B cell (primary cell): ENCODE measurements at regions not wholly inside any gene's neighbourhood (a gene's known extent, or its start where the extent isn't known, plus 50 kb on each side); places are given as distances from the start of the nearest gene placed in this dataset.

Experiments
- ATAC-seq: fragments of 200-7000 bp; cut with Tn5 transposase; one replicate; pipeline ENCODE4 v1.10.0; 2021; ENCODE audit warnings: low read depth, mild to moderate bottlenecking, moderate number of reproducible peaks, moderate library complexity
- CTCF ChIA-PET: fragments of 350-600 bp; sonication (Branson Sonifier 250); formaldehyde crosslinking; loops from one replicate; lab custom pipeline; 2021; ENCODE audit warnings: antibody characterized with exemption, inconsistent platforms; lab: Charles Lee
- POLR2A ChIA-PET: fragments of 350-600 bp; sonication (Branson Sonifier 250); formaldehyde crosslinking; loops from one replicate; lab custom pipeline; 2021; ENCODE audit warnings: antibody characterized with exemption; lab: Charles Lee
- DNase-seq: peaks from one replicate; pipeline ENCODE4 v3.0.0; 2013
- H2AFZ ChIP-seq: 2 replicates; pipeline ENCODE4 v1.6.1; 2012; ENCODE audit warnings: mild to moderate bottlenecking, low read depth, low read length; ENCODE audit not compliant: insufficient read depth, poor library complexity, severe bottlenecking
- H3K27ac ChIP-seq, 2 donors: 1 replicate in 1 of 2; 2 replicates in 1 of 2; pipeline ENCODE4 v1.5.1; 2012 to 2013; ENCODE audit warnings: low read length in 2 of 2, mild to moderate bottlenecking in 2 of 2, moderate library complexity in 1 of 2
- H3K27me3 ChIP-seq, 4 experiments: fragments of 200-600 bp in 1 of 4; sonication (generic) in 1 of 4; replicated peaks in 1 of 4; 1 replicate in 2 of 4; 2 replicates in 2 of 4; pipeline versions ENCODE4 v1.6.1 to v1.7.0; 2013 to 2016; ENCODE audit warnings: low read length in 3 of 4, mild to moderate bottlenecking in 2 of 4, mixed read lengths in 1 of 4, moderate library complexity in 1 of 4; ENCODE audit not compliant: insufficient read depth in 4 of 4, control insufficient read depth in 3 of 4; ENCODE audit errors: control extremely low read depth in 1 of 4
- H3K36me3 ChIP-seq, 2 experiments: replicated peaks in 1 of 2; 1 replicate in 1 of 2; 2 replicates in 1 of 2; pipeline versions ENCODE4 v1.6.1 to v1.7.1; 2013; ENCODE audit warnings: low read length in 1 of 2; ENCODE audit not compliant: insufficient read depth in 2 of 2, control insufficient read depth in 1 of 2; ENCODE audit errors: control extremely low read depth in 1 of 2, extremely low read depth in 1 of 2
- H3K4me1 ChIP-seq, 2 donors: fragments of 200-600 bp in 1 of 2; sonication (generic) in 1 of 2; 1 replicate in 1 of 2; 2 replicates in 1 of 2; pipeline versions ENCODE4 v1.5.1 to v1.6.1; 2013 to 2017; ENCODE audit warnings: low read length in 2 of 2; ENCODE audit not compliant: control insufficient read depth in 2 of 2, insufficient read depth in 2 of 2
- H3K4me2 ChIP-seq: replicated peaks from 2 replicates; pipeline ENCODE3; 2012; ENCODE audit warnings: mild to moderate bottlenecking, low read depth, low read length; ENCODE audit not compliant: poor library complexity, severe bottlenecking
- H3K4me3 ChIP-seq, 5 experiments: fragments of 200-600 bp in 1 of 5; sonication (generic) in 1 of 5; 1 replicate in 3 of 5; 2 replicates in 2 of 5; pipeline versions ENCODE4 v1.5.1 to v1.7.0; 2011 to 2016; ENCODE audit warnings: low read length in 4 of 5, mild to moderate bottlenecking in 4 of 5, low read depth in 2 of 5, control low read depth in 1 of 5, moderate library complexity in 1 of 5; ENCODE audit not compliant: insufficient read depth in 1 of 5; ENCODE audit errors: control extremely low read depth in 1 of 5, extremely low read depth in 1 of 5
- H3K79me2 ChIP-seq: fragments of 200-600 bp; sonication (generic); one replicate; pipeline ENCODE4 v1.6.0; 2016; ENCODE audit warnings: low read length; ENCODE audit not compliant: control insufficient read depth, insufficient read depth
- H3K9ac ChIP-seq: fragments of 200-600 bp; sonication (generic); 2 replicates; pipeline ENCODE4 v1.6.1; 2017; ENCODE audit warnings: mild to moderate bottlenecking, low read length, moderate library complexity
- H3K9me3 ChIP-seq, 3 donors: one replicate each; pipeline versions ENCODE4 v1.6.1 to v1.7.1; 2013; ENCODE audit warnings: low read length in 2 of 3; ENCODE audit not compliant: control insufficient read depth in 2 of 3, insufficient read depth in 1 of 3; ENCODE audit errors: control extremely low read depth in 1 of 3
- H4K20me1 ChIP-seq: 2 replicates; pipeline ENCODE4 v1.6.0; 2012; ENCODE audit warnings: mild to moderate bottlenecking, low read length; ENCODE audit not compliant: insufficient read depth, control insufficient read depth, poor library complexity, severe bottlenecking
- H3K27ac Mint-ChIP-seq: one replicate; pipeline ENCODE4 v1.8.0; 2021; ENCODE audit warnings: mixed read lengths
- H3K27me3 Mint-ChIP-seq: one replicate; pipeline ENCODE4 v1.8.0; 2021; ENCODE audit warnings: mixed read lengths
- H3K4me1 Mint-ChIP-seq: one replicate; pipeline ENCODE4 v1.8.0; 2021; ENCODE audit warnings: mixed read lengths
- H3K4me3 Mint-ChIP-seq: one replicate; pipeline ENCODE4 v1.8.0; 2021; ENCODE audit warnings: mixed read lengths
- H3K9me3 Mint-ChIP-seq: one replicate; pipeline ENCODE4 v1.8.0; 2022; ENCODE audit warnings: mixed read lengths; ENCODE audit not compliant: insufficient read depth
- EZH2 ChIP-seq: IDR thresholded peaks from 2 replicates; pipeline ENCODE4 v1.6.1; 2012; ENCODE audit warnings: borderline replicate concordance, low read depth, mild to moderate bottlenecking, moderate library complexity, low read length; ENCODE audit not compliant: insufficient read depth, poor library complexity, severe bottlenecking
- WGBS: methylation state at CpG from one replicate; pipeline ENCODE4 v1.1.5; 2013; ENCODE audit warnings: missing lambda C conversion rate; ENCODE audit not compliant: insufficient coverage; 5-methylcytosine and 5-hydroxymethylcytosine counted together
- intact Hi-C: fragments of 100-400 bp; cut with micrococcal nuclease; formaldehyde crosslinking; loops from one replicate; pipeline ENCODE4 v1.10.0; 2022
- TF ChIP-seq, protein P1 (sequence below): fragments of 200-600 bp; IDR thresholded peaks from one replicate; pipeline ENCODE4 v1.8.0; 2022; ENCODE audit warnings: antibody characterized with exemption, mild to moderate bottlenecking

DNA sequence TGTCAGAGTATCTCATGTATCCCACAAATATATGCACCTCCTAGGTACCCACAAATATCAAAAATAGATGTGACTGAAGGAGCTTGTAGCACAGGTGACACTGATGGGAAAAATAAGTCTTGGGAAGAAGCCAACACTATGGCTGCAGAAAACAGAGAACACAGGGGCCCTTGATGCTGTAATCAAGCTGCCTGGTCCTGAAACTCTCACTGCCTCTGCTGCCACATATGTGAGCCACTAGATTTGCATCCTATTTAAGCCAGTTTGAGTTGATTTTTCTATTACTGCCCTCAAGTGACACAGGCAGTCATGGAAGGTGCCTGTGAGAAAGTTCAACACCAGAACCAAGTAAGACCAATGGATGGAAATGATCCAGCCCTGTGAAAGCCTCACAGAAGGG, 720.8 kb downstream of the UQCRFS1 start:
- Histone ChIP-seq H3K27ac (no peak overlapping the region), H3K4me1 (peaks cover 0 to 4% of the 10 kb centered on the region in 2 donors), H3K36me3 (no peaks in the 10 kb centered on the region), H3K9me3 (peaks cover 0 to 20% (median 0%) of the 10 kb centered on the region in 3 donors), H3K79me2 (no peaks in the 10 kb centered on the region), H3K4me2 (no peak overlapping the region), H2AFZ (no peak overlapping the region), H4K20me1 (no peaks in the 10 kb centered on the region), H3K9ac (no peak overlapping the region), H3K27me3 (no peaks in the 10 kb centered on the region), H3K4me3 (no peak overlapping the region)
- POLR2A ChIA-PET: no interaction called here
- Mint-ChIP-seq H3K27me3 (no peaks in the 10 kb centered on the region), H3K4me3 (no peak overlapping the region), H3K9me3 (no peaks in the 10 kb centered on the region), H3K4me1 (peaks cover 7% of the 10 kb centered on the region), H3K27ac (no peak overlapping the region)
- TF ChIP-seq, protein P1, sequence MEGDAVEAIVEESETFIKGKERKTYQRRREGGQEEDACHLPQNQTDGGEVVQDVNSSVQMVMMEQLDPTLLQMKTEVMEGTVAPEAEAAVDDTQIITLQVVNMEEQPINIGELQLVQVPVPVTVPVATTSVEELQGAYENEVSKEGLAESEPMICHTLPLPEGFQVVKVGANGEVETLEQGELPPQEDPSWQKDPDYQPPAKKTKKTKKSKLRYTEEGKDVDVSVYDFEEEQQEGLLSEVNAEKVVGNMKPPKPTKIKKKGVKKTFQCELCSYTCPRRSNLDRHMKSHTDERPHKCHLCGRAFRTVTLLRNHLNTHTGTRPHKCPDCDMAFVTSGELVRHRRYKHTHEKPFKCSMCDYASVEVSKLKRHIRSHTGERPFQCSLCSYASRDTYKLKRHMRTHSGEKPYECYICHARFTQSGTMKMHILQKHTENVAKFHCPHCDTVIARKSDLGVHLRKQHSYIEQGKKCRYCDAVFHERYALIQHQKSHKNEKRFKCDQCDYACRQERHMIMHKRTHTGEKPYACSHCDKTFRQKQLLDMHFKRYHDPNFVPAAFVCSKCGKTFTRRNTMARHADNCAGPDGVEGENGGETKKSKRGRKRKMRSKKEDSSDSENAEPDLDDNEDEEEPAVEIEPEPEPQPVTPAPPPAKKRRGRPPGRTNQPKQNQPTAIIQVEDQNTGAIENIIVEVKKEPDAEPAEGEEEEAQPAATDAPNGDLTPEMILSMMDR: no peak
- TF ChIP-seq EZH2: no peak
- CTCF ChIA-PET: interaction anchor here (0.6 kb wide), 1 partner anchor 40 kb away, joined by 3 read pairs; no protein-coding TSS in a partner anchor
- ATAC-seq (no peak), DNase-seq (no peak)
- intact Hi-C loops: no loop called here

DNA sequence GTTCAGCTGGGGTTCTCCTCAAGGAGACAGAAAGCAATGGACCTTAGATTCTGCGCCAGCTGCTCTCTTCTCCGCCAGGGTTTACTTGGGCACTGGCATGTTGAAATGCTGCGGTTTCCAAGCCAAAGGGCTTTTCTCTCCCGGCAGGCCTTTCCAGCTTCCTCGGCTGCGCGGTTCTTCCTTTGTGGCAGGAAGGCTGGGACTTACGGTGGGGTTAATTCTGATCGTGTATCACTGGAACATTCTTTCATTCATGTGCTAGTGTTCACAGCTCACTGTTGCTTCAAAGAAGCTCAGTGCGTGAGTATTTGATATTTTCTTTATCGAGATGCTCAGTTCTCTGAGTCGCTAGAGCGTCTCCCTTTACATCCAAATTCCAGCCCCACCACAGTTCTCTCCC, 723.2 kb downstream of the UQCRFS1 start:
- no peak overlapping the region for H3K27ac ChIP-seq
- no peaks in the 10 kb centered on the region for H4K20me1 ChIP-seq
- Mint-ChIP-seq H3K27ac (no peak overlapping the region), H3K4me1 (peaks cover 13% of the 10 kb centered on the region), H3K27me3 (no peaks in the 10 kb centered on the region), H3K9me3 (no peaks in the 10 kb centered on the region), H3K4me3 (no peak overlapping the region)
- peaks cover 0 to 9% of the 10 kb centered on the region in 2 donors for H3K4me1 ChIP-seq
- peaks cover 0 to 17% (median 0%) of the 10 kb centered on the region in 3 donors for H3K9me3 ChIP-seq
- H3K4me3 ChIP-seq: no peak overlapping the region
- H3K9ac ChIP-seq: no peak overlapping the region
- TF ChIP-seq, protein P1: no peak
- no peak for TF ChIP-seq EZH2
- 77% methylated on average over 12 of the region's 13 CpGs for WGBS
- no peaks in the 10 kb centered on the region for H3K79me2 ChIP-seq
- H3K36me3 ChIP-seq: no peaks in the 10 kb centered on the region
- no peak overlapping the region for H3K4me2 ChIP-seq
- H2AFZ ChIP-seq: no peak overlapping the region
- ATAC-seq (no peak), DNase-seq (no peak)
- H3K27me3 ChIP-seq: no peaks in the 10 kb centered on the region
- CTCF ChIA-PET: no interaction called here
- POLR2A ChIA-PET: no interaction called here
- intact Hi-C loops: no loop called here
